HG03460 (cell line): ENCODE measurements at regions not wholly inside any gene's neighbourhood (a gene's known extent, or its start where the extent isn't known, plus 50 kb on each side); places are given as distances from the start of the nearest gene placed in this dataset.
A peak's percentile ranks its signal among the peaks of the same experiment; 100 is the strongest.
"Not testable (repeated sequence)": the region's sequence is repeated elsewhere in the genome, so short reads cannot be mapped to it uniquely, and the experiment has no call there.

Source experiments
- ATAC-seq: cut with Tn5 transposase; IDR thresholded peaks from one replicate; pipeline ENCODE4 v1.9.1; 2021; ENCODE audit not compliant: unreplicated experiment

DNA sequence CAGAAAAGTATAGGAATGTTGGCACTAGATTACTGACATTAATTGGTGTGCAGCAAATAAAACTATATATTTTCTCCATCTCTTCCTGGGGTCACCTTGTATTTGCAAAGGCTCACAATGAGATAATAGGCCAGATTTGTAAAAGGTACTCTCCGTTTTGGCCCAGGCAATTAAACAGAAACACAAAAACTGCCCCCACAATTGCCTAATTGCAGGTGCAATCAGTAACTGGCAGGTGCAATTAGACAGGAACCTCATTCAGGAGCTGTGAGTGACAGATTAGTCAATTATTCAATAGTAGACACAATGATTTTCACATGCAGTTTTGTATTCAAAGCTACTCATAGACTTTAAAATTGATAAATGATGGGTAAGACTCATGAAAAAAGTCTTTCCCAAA, 451.4 kb upstream of the ID2 start:
- no peak for ATAC-seq

GRCh38 chr2:8231902-8232301, 450.0 kb upstream of the ID2 start:
- no peak for ATAC-seq

DNA sequence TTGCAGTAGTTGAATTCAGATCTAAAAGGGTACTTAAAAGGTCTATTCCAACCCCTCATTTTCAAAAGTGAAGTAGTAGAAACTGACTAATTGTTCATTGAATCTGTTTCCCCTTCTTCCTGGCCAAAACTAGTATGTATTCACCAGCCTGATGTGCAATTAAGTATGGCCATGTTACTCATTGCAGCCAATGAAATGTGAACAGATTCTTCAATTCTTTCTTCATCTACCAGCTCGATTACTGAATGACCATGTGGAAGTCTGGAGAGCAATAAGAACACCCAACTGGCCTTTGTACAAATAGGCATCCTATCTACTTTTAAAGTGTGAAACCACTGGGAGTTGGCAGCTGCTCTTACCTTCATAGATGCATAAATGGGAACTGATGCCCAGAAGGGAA, 449.0 kb upstream of the ID2 start:
- no peak for ATAC-seq

- peak; percentile 41 for ATAC-seq
These were observed 447.6 kb upstream of the ID2 start for GRCh38 chr2:8234253-8234652.

DNA sequence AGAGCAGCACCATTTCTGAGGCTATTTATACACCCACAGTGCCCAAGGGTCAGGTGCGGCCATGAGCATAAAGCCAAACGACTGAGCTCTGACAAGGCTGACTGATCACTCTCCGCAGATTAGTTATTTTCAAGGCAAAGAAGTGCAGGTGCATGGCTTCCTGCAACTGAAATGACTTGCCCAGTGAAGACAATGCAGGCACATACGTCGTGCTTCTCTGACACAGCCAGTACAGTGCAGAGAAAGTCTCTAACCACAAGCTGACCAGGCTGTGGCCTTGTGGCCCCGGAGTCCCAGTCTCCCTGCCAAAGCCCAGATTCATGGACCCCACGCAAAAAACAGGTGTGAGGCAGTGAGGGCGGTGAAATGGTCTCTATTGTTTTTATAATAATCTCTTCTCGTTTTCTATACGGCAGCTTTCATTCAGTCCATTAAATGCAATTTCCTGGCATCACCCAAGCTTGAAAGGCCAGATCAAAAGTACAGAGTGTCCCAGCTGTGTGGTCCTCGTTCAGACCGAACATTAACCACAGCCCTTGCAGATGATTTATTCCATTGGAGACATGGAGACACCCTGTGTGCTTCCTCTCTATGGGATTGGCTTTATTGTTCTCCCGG, 447.0 kb upstream of the ID2 start:
- ATAC-seq, result peak; percentile 92

- ATAC-seq, result peak; percentile 4
These were observed 446.4 kb upstream of the ID2 start for GRCh38 chr2:8235419-8235818.

DNA sequence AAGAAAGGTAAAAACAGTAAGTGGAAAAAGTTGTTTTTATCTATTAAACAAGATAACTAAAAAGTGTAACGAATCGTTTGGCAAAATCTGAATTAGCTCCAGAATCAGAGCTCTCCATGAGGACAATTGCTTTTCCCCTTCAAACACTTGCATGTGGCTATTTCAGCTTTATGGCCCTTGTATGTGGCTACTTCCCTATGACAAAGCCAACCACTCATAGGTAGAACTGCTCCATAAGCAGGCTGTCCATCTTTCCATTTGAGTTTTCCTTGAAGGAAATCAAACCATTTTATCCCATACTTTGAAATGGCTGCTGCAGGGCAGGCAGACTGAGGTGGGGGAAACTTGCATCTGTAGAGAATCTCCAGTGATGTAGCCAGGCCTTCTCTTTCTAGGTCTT, 445.5 kb upstream of the ID2 start:
- ATAC-seq, result no peak

DNA sequence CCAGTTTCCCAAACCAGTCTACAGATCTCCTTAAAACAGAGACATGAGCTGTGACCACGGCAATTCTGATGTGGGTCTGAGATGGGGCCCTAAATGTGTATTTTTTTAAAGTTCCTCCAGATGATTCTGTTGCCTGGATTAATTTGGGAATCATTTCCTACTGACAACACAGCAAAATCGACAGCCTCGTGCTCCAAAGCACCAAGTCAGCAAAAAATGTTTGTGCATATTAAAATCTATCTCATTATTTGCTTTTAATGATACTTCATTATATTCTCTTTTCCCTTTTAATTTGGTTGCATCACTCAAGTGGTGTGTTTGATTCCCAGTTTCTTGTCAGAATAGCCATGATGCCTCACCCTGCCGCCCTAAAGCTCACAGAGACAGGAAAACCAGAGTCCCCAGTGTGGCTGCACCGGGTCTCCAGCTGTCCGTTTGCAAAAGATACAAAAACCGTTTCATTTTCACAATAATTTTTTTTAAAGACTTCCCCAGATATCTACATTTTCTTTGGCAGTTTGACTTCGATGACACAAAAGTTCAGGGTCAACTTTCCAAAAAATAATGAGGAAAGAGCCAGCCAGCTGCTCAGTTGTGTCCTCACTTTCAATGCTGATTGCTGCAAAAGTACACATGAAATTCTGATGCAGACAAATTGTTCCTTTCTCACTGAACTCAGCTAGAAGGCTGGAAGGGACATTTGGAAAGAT, 443.2 kb upstream of the ID2 start:
- no peak for ATAC-seq

- no peak for ATAC-seq
These were observed 442.2 kb upstream of the ID2 start for GRCh38 chr2:8239531-8240088.

DNA sequence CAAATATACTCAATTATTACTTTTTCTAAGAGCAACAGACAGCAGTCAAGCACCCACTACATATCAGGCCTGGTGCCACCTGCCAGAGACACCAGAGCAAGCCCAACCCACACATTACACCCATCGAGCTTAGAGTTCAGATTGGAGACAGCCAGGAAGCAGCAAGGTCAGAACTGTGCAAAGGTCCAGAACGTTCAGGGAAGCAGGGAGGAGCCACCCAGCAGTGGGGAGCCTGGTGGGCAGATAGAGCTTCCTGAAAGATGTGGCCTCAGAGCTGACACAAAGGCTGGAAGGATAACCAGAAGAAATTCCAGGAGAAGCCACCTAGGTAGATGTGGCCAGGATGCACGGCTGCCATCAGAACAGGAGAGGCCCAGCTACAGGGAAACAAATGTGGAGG, 440.5 kb upstream of the ID2 start:
- ATAC-seq, result no peak

GRCh38 chr2:8242739-8243138, 439.1 kb upstream of the ID2 start:
- ATAC-seq, result no peak

DNA sequence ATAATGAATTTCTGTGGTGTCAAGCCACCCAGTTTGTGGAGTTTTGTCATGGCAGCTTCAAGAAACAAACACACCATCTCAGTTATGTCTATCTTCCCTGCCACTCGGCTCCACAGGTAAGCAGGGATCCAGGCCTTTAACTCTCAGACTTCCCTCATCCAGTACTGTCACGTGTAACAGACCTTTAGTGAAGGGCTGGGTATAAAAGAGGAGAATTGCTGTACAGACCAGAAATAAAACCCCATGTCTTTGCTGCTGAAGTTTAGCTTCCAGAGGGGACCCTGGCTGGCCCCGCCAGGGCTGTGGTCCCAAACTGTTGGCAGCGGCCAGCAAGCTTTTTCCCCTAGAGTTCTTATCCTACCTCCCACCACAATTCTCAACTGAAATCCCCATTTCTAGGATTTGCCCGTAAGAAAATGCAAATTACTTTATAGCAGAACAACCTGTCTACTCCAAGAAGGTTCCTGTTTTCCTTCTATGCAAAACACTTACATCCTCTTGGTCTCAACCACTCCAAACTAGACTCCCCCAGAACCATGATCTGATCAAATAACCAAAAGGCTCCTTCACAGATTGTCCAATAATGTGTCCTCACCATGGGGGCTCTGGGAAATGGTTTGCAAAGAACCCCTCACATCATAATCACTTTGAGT, 438.0 kb upstream of the ID2 start:
- ATAC-seq, result no peak

GRCh38 chr2:8244639-8245038, 437.2 kb upstream of the ID2 start:
- ATAC-seq, result no peak

DNA sequence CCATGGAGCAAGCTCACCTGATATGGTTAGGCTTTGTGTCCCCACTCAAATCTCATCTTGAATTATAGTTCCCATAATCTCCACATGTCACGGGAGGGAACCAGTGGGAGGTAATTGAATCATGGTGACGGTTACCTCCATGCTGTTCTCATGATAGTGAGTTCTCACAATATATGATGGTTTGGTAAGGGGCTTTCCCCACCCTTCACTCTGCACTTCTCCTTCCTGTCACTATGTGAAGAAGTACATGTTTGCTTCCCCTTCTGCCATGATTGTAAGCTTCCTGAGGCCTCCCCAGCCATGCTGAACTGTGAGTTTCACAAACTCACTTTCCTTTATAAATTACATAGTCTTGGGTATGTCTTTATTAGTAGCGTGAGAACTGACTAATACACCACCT, 435.7 kb upstream of the ID2 start:
- no peak for ATAC-seq

GRCh38 chr2:8247905-8248622, 433.8 kb upstream of the ID2 start:
- no peak for ATAC-seq

GRCh38 chr2:8248623-8248957, 433.3 kb upstream of the ID2 start:
- ATAC-seq, result no peak

GRCh38 chr2:8249141-8249540, 432.7 kb upstream of the ID2 start:
- no peak for ATAC-seq

GRCh38 chr2:8249769-8250168, 432.1 kb upstream of the ID2 start:
- no peak for ATAC-seq

DNA sequence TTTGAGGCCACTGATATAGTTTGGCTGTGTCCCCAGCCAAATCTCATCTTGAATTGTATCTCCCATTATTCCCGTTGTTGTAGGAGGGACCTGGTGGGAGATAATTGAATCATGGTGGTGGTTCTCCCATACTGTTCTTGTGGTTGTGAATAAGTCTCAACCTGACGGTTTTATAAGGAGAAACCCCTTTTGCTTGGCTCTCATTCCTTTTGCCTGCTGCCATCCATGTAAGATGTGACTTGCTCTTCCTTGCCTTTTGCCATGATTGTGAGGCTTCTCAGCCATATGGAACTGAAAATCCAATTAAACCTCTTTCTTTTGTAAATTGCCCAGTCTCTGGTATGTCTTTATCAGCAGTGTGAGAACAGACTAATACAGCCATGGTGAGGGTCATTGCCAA, 431.6 kb upstream of the ID2 start:
- not testable (repeated sequence) for ATAC-seq

DNA sequence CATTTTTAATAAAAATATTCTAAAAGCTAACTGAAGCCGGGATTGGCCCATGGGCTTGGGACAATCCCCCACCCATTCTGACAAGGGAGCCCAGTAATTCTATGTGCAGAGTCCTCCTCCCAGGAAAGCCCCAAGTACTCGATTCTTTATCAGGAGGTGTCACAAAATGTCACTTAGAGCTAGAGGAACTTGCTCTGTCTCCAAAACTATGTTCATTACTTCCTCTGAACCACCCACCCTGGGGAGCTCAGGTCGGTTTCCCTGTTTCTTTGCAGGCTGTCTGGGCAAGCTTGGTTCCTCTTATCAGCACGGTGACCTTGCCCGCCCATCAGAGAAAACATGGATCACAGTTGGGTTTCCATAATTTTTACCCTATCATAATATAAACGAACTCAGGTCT, 430.6 kb upstream of the ID2 start:
- no peak for ATAC-seq

GRCh38 chr2:8251856-8252255, 430.0 kb upstream of the ID2 start:
- ATAC-seq, result no peak
